Non-pigmented ciliary epithelial cell (primary cell): ENCODE measurements at regions not wholly inside any gene's neighbourhood (a gene's known extent, or its start where the extent isn't known, plus 50 kb on each side); places are given as distances from the start of the nearest gene placed in this dataset.
"Not testable (repeated sequence)": the region's sequence is repeated elsewhere in the genome, so short reads cannot be mapped to it uniquely, and the experiment has no call there.

ENCODE experiments used
- DNase-seq: peaks from one replicate; pipeline ENCODE4 v3.0.0-alpha.2; 2010; ENCODE audit warnings: low read depth

DNA sequence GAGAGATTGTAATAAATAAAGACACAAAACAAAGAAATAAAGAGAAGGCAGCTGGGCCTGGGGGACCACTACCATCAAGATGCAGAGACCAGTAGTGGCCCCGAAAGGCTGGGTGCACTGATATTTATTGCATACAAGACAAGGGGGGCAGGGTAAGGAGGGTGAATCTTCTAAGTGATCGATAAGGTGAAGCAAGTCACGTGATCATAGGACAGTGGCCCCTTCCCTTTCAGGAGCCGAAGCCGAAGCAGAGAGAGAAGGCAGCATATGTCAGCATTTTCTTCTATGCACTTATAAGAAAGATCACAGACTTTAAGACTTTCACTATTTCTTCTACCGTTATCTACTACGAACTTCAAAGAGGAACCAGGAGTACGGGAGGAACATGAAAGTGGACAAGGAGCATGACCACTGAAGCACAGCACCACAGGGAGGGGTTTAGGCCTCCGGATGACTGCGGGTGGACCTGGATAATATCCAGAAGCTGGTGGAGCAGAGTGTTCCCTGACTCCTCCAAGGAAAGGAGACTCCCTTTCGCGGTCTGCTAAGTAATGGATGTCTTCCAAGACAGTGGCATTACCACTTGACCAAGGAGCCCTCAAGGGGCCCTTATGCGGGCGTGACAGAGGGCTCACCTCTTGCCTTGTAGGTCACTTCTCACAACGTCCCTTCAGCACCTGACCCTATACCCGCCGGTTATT lies 126.4 kb downstream of the RBM46 start:
- not testable (repeated sequence) for DNase-seq

- no peak for DNase-seq
Measured at GRCh38 chr4:154908168-154908567, 127.1 kb downstream of the RBM46 start.

GRCh38 chr4:154911097-154911496 lies 130.0 kb downstream of the RBM46 start:
- DNase-seq: no peak

GRCh38 chr4:154911608-154912098 lies 130.6 kb downstream of the RBM46 start:
- DNase-seq: no peak

DNA sequence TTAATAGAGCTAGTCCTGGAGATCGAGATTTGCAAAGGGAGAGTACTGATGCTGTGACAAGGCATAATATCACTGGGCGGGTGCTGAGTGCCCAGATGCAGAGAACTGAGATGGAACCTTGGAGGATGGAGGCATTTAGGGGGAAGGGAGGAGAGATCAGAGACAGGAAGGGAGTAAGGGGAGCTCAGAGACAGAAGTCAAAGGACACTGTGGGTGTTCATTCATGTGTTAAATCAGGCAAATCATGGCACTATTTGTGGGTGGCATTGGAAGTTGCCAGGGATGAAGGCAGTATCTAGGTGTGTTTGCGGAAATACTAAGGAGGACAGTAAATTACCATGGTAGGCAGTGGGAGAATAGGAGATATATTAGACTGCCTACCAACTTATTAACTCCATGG lies 135.0 kb downstream of the RBM46 start:
- DNase-seq: no peak

GRCh38 chr4:154927126-154927680 lies 146.1 kb downstream of the RBM46 start:
- no peak for DNase-seq

DNA sequence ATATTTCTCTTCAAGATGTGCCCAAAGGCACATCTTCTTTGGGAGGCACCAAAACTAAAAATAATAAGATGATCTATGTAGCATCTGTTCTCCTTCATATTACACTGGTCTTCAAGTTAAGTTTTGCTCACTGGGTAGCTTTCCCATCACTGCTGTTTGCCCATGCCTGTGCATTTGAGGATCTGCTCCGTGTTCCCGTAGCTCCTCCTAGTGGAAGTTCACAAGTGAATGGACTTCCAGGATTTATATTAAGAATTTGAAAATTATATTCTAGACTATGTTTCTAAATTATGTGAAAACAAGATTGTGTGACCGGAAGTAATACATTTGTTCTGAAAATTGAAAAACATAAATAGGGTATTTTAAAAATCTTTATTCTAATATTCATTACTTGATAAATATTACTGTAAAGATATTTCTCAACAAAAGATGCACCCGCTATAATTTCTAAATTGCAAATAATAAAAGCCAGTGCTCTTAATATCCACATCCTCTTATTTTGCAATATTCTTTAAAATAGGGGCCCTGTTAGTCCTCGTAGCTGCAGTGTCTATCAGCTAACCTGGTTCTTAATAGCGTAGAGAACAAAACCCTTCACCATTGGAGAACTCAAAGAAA lies 147.7 kb downstream of the RBM46 start:
- peak; percentile 20 for DNase-seq

GRCh38 chr4:154936873-154937272 lies 155.8 kb downstream of the RBM46 start:
- DNase-seq: no peak

DNA sequence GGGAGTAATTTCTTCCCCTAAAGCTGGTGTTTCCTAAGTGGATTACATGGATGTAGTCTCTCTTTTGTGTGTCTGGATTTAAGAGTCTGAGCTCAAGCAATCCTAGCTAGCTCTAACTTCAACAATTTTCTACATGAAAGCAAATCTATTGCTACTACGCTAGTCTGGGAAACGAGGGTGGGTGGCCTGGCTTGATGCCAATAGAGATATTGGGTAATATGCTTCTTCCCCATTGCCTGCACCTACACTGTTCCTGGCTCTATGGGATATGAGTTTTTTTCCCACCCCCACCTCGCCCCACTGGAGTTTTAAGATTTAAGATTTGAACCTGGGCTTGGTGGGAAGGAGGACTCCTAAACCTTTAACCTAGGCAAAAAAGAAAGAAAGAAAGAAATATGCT lies 158.8 kb downstream of the RBM46 start:
- no peak for DNase-seq

DNA sequence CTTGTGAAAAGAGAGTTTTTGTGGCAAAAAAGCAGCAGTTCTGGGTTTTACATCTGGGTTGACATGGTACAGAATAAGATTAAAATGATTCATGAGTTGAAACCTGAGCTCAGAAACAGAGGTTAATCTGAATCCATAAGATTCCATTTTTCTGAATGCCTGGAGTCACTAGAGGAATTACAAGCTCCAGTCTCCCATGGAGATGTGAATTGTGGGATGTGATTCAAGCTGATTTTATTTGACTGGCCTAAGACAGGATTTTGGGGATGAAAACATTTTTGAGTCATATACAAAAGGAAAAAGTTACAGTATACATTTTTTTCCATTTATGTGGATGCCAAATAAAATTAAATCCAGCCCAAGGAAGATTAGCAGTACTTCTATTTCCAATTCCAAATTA lies 161.1 kb downstream of the RBM46 start:
- DNase-seq: no peak

GRCh38 chr4:154944996-154945395 lies 163.9 kb downstream of the RBM46 start:
- DNase-seq: no peak

- no peak for DNase-seq
Measured at GRCh38 chr4:154946113-154946512, 165.0 kb downstream of the RBM46 start.

- DNase-seq: no peak
Measured at GRCh38 chr4:154953691-154954090, 172.6 kb downstream of the RBM46 start.

GRCh38 chr4:154954117-154954516 lies 173.0 kb downstream of the RBM46 start:
- DNase-seq: no peak

GRCh38 chr4:154958121-154958520 lies 177.0 kb downstream of the RBM46 start:
- DNase-seq: no peak

DNA sequence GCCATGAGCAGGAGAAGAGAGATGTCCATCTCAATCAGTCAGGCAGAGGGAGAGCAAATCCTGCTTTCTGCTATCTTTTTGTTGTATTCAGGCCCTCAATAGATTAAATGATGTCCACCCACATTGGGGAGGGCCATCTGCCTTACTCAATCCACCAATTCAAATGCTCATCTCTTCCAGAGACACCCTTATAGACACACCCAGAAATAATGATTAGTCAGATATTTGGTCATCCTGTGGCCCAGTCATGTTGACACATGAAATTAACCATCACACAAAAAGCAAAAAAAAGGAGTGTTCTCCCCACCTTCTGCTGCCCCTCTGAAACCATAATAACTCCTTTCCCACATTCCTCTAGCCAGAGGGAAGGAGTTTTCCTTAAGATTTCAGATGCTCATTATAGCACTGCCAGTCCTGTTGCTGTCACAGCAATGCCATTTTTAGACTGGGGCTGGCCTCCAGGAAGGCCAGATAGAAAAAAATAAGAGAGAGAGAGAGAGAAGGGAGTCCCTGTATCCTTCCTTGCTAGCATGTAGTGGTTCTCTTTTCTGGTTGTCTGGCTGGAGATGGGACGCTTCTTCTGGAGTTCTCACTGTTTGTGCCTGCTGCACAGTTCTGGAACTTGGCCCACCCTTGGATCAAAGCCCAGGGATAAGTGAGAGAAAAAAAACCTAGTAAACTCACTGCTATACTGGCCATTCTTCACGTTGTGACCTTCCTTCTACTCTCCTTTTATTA lies 177.7 kb downstream of the RBM46 start:
- no peak for DNase-seq

DNA sequence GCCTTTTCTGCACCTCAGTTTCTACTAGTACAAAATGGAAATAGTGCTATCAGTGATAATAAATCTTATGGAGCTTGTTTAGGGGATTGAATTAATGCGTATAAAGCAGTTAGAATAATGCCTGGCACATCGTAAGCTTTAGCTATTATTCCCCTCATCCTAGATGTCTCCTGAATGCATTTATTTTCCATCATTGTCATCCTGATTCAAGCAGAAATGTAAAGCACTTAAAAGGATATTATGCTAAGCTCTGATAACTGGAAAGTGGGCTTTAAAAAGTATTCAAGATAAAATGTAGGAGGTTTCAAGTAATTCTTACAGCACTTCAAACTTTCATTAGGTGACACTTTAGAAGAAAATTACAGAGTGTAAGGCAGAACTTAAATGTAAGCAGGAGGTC lies 178.7 kb downstream of the RBM46 start:
- DNase-seq: no peak

GRCh38 chr4:154960476-154960875 lies 179.4 kb downstream of the RBM46 start:
- DNase-seq: no peak

GRCh38 chr4:154961263-154961662 lies 180.2 kb downstream of the RBM46 start:
- no peak for DNase-seq

DNA sequence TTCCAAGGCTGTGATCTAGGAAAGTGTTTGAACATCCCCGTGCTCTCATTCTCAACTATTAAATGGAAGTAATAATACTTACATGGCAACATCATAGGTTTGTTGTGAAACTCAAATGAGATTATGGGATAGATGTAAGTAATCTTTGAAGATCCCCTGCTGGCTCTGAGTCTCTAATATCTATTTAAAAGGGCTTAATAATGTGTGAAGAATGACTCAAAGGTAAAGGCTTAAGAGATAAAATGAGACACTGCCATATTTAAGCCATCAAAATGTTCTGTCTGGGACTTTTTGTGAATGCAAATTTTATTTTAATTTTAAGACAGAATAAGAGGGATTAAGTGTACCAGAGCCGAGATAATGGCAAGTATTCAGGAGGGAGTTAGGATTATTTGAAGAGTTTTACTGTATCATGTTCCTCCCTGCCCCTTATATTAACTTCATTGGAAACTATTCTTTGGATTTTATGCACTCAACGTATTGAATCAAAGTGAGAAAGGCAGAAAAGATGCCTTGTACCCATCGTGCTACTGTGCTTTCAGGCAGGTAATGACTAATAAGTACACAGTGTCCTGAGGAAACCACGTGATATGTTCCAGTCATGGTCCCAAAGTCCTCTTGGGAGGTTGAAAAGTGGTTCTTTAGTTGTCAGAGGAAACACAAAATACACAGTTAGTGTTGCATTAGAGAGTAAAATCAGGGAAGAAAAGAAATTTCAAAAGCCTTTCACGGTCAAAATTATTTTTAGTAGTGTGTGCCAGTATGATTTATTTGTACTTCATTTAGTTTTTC lies 192.4 kb downstream of the RBM46 start:
- DNase-seq: no peak

- no peak for DNase-seq
Measured at GRCh38 chr4:154977228-154977627, 196.2 kb downstream of the RBM46 start.
